ENCODE measurements at regions not wholly inside any gene's neighbourhood (a gene's known extent, or its start where the extent isn't known, plus 50 kb on each side); places are given as distances from the start of the nearest gene placed in this dataset.
"Not testable (repeated sequence)": the region's sequence is repeated elsewhere in the genome, so short reads cannot be mapped to it uniquely, and the experiment has no call there.

DNA sequence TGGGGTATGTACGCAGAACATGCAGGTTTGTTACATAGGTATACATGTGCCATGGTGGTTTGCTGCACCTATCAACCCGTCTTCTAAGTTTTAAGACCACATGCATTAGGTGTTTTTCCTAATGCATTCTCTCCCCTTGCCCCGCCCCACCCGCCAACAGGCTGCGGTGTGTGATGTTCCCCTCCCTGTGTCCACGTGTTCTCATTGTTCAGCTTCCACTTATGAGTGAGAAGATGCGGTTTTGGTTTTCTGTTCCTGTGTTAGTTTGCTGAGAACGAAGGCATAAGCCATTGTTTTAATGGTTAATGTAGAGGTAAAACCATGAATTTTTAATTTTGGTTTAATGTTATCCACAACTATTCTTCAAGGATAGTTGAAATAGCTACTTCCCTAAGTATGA is 346.8 kb upstream of the EPHA6 start:
- Histone ChIP-seq H4K20me1 (ENCODE audit: control insufficient read depth, extremely low read depth, insufficient read depth, low read length) (no peaks in the 10 kb centered on the region), H3K4me2 (ENCODE audit: extremely low read depth, insufficient read depth, low read length) (no peak overlapping the region), H3K9ac (ENCODE audit: insufficient read depth, low read length) (no peak overlapping the region), H3K4me1 (ENCODE audit: control insufficient read depth, extremely low read depth, insufficient read depth, low read length) (no peaks in the 10 kb centered on the region), H3K79me2 (ENCODE audit: control insufficient read depth, insufficient read depth, low read length) (no peaks in the 10 kb centered on the region), H3K36me3 (ENCODE audit: control insufficient read depth, insufficient read depth, low read length) (no peaks in the 10 kb centered on the region), H3K27me3 (ENCODE audit: control insufficient read depth, insufficient read depth, low read length) (no peaks in the 10 kb centered on the region), H3K9me3 (ENCODE audit: control insufficient read depth, insufficient read depth, low read depth, low read length) (no peaks in the 10 kb centered on the region), H3K4me3 (replicated peaks in 1 of 4; ENCODE audit: control extremely low read depth in 1 of 4, insufficient read depth in 1 of 4, low read depth in 3 of 4, low read length in 4 of 4) (no peak overlapping the region), H2AFZ (ENCODE audit: low read length) (no peak overlapping the region), H3K27ac (ENCODE audit: insufficient read depth, low read length) (no peak overlapping the region)
- DNase-seq (ENCODE audit: low read depth in 2 of 2) = no peak
- TF ChIP-seq, protein P1, sequence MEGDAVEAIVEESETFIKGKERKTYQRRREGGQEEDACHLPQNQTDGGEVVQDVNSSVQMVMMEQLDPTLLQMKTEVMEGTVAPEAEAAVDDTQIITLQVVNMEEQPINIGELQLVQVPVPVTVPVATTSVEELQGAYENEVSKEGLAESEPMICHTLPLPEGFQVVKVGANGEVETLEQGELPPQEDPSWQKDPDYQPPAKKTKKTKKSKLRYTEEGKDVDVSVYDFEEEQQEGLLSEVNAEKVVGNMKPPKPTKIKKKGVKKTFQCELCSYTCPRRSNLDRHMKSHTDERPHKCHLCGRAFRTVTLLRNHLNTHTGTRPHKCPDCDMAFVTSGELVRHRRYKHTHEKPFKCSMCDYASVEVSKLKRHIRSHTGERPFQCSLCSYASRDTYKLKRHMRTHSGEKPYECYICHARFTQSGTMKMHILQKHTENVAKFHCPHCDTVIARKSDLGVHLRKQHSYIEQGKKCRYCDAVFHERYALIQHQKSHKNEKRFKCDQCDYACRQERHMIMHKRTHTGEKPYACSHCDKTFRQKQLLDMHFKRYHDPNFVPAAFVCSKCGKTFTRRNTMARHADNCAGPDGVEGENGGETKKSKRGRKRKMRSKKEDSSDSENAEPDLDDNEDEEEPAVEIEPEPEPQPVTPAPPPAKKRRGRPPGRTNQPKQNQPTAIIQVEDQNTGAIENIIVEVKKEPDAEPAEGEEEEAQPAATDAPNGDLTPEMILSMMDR (conservative IDR thresholded peaks at IDR 0.05 in 1 of 2, IDR thresholded peaks at IDR 0.05 in 1 of 2; ENCODE audit: low read depth in 1 of 2, low read length in 2 of 2) = no peak
- no peak for TF ChIP-seq EZH2 (IDR thresholded peaks at IDR 0.05; ENCODE audit: low read length, missing control alignments)

DNA sequence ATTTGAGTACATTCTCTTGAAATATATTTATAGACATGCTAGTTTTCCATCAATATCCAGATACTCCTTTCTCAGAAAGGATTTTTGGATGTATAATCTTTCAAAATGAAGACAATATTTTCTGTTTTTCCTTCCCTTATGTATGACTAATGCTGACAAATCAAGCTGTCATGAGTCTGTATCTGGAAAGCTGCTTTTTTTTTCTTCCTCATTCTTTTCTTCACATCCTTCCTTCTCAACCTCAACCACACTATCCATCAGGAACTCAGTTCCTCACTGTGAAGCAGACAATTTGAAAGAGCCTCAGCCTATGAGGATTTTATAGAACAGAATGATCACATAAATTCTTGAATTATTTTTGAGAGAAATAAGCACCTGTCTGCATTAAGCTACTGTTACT is 335.9 kb upstream of the EPHA6 start:
- no peaks in the 10 kb centered on the region for H3K4me1 ChIP-seq (ENCODE audit: control insufficient read depth, extremely low read depth, insufficient read depth, low read length)
- no peak for TF ChIP-seq EZH2 (IDR thresholded peaks at IDR 0.05; ENCODE audit: low read length, missing control alignments)
- TF ChIP-seq, protein P1 (conservative IDR thresholded peaks at IDR 0.05 in 1 of 2, IDR thresholded peaks at IDR 0.05 in 1 of 2; ENCODE audit: low read depth in 1 of 2, low read length in 2 of 2) = no peak
- no peak overlapping the region for H3K4me3 ChIP-seq (replicated peaks in 1 of 4; ENCODE audit: control extremely low read depth in 1 of 4, insufficient read depth in 1 of 4, low read depth in 3 of 4, low read length in 4 of 4)
- DNase-seq (ENCODE audit: low read depth in 2 of 2) = peak in 1 of 2 donors; percentile 20
- H3K79me2 ChIP-seq (ENCODE audit: control insufficient read depth, insufficient read depth, low read length) = no peaks in the 10 kb centered on the region
- H3K36me3 ChIP-seq (ENCODE audit: control insufficient read depth, insufficient read depth, low read length) = no peaks in the 10 kb centered on the region
- no peaks in the 10 kb centered on the region for H3K9me3 ChIP-seq (ENCODE audit: control insufficient read depth, insufficient read depth, low read depth, low read length)
- H3K27me3 ChIP-seq (ENCODE audit: control insufficient read depth, insufficient read depth, low read length) = no peaks in the 10 kb centered on the region
- no peaks in the 10 kb centered on the region for H4K20me1 ChIP-seq (ENCODE audit: control insufficient read depth, extremely low read depth, insufficient read depth, low read length)
- no peak overlapping the region for H3K4me2 ChIP-seq (ENCODE audit: extremely low read depth, insufficient read depth, low read length)
- no peak overlapping the region for H3K9ac ChIP-seq (ENCODE audit: insufficient read depth, low read length)
- no peak overlapping the region for H2AFZ ChIP-seq (ENCODE audit: low read length)
- H3K27ac ChIP-seq (ENCODE audit: insufficient read depth, low read length) = no peak overlapping the region

DNA sequence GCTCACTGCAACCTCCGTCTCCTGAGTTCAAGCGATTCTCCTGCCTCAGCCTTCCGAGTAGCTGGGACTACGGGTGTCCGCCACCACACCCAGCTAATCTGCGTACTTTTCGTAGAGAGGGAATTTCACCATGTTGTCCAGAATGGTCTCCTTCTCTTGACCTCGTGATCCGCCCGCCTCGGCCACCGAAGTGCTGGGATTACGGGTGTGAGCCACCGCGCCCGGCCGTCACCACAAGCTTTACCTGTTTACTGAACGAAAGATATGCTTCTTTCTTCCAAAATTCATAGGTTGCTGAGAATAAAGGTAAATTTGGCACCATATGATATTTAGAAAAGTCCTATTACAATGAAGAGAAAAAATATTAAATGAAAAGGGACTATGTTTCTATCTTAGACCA is 333.5 kb upstream of the EPHA6 start:
- Histone ChIP-seq H3K4me2 (ENCODE audit: extremely low read depth, insufficient read depth, low read length) (no peak overlapping the region), H4K20me1 (ENCODE audit: control insufficient read depth, extremely low read depth, insufficient read depth, low read length) (no peaks in the 10 kb centered on the region), H3K27me3 (ENCODE audit: control insufficient read depth, insufficient read depth, low read length) (no peaks in the 10 kb centered on the region), H3K27ac (ENCODE audit: insufficient read depth, low read length) (no peak overlapping the region), H2AFZ (ENCODE audit: low read length) (no peak overlapping the region), H3K36me3 (ENCODE audit: control insufficient read depth, insufficient read depth, low read length) (no peaks in the 10 kb centered on the region), H3K9me3 (ENCODE audit: control insufficient read depth, insufficient read depth, low read depth, low read length) (no peaks in the 10 kb centered on the region), H3K9ac (ENCODE audit: insufficient read depth, low read length) (no peak overlapping the region), H3K4me3 (replicated peaks in 1 of 4; ENCODE audit: control extremely low read depth in 1 of 4, insufficient read depth in 1 of 4, low read depth in 3 of 4, low read length in 4 of 4) (no peak overlapping the region), H3K79me2 (ENCODE audit: control insufficient read depth, insufficient read depth, low read length) (no peaks in the 10 kb centered on the region), H3K4me1 (ENCODE audit: control insufficient read depth, extremely low read depth, insufficient read depth, low read length) (no peaks in the 10 kb centered on the region)
- DNase-seq (ENCODE audit: low read depth in 2 of 2) = no peak
- no peak for TF ChIP-seq EZH2 (IDR thresholded peaks at IDR 0.05; ENCODE audit: low read length, missing control alignments)
- TF ChIP-seq, protein P1 (conservative IDR thresholded peaks at IDR 0.05 in 1 of 2, IDR thresholded peaks at IDR 0.05 in 1 of 2; ENCODE audit: low read depth in 1 of 2, low read length in 2 of 2) = no peak

DNA sequence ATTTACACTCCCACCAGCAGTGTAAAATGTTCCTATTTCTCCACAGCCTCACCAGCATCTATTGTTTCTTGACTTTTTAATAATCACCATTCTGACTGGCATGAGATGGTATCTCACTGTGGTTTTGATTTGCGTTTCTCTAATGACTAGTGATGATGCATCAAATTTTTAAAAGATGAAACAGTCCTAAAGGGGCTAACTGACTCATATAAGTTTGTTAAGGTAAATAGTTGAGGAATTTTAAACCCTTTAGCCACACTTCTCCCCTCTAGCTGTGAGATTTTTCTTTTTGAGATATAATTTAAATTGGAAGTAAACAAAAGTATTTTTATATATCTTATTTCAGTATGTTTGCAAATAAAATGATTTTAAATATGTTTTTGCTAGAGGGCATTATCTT is 331.2 kb upstream of the EPHA6 start:
- H2AFZ ChIP-seq (ENCODE audit: low read length); H3K4me3 ChIP-seq (replicated peaks in 1 of 4; ENCODE audit: control extremely low read depth in 1 of 4, insufficient read depth in 1 of 4, low read depth in 3 of 4, low read length in 4 of 4); H3K9me3 ChIP-seq (ENCODE audit: control insufficient read depth, insufficient read depth, low read depth, low read length); H3K36me3 ChIP-seq (ENCODE audit: control insufficient read depth, insufficient read depth, low read length); H3K4me1 ChIP-seq (ENCODE audit: control insufficient read depth, extremely low read depth, insufficient read depth, low read length); H3K79me2 ChIP-seq (ENCODE audit: control insufficient read depth, insufficient read depth, low read length); H3K27me3 ChIP-seq (ENCODE audit: control insufficient read depth, insufficient read depth, low read length); H3K4me2 ChIP-seq (ENCODE audit: extremely low read depth, insufficient read depth, low read length); H3K9ac ChIP-seq (ENCODE audit: insufficient read depth, low read length); H4K20me1 ChIP-seq (ENCODE audit: control insufficient read depth, extremely low read depth, insufficient read depth, low read length); H3K27ac ChIP-seq (ENCODE audit: insufficient read depth, low read length): not testable (repeated sequence)
- DNase-seq (ENCODE audit: low read depth in 2 of 2) = peak in 1 of 2 donors; percentile 45
